GM20431 (cell line): ENCODE measurements at regions not wholly inside any gene's neighbourhood (a gene's known extent, or its start where the extent isn't known, plus 50 kb on each side); places are given as distances from the start of the nearest gene placed in this dataset.

Experiments
- in situ Hi-C: fragments of 300-500 bp; cut with MseI, MboI; formaldehyde crosslinking; loops from one replicate; pipeline ENCODE4 v1.15.0; 2020; ENCODE audit warnings: low sequenced_read_pairs; ENCODE audit not compliant: unreplicated experiment

DNA sequence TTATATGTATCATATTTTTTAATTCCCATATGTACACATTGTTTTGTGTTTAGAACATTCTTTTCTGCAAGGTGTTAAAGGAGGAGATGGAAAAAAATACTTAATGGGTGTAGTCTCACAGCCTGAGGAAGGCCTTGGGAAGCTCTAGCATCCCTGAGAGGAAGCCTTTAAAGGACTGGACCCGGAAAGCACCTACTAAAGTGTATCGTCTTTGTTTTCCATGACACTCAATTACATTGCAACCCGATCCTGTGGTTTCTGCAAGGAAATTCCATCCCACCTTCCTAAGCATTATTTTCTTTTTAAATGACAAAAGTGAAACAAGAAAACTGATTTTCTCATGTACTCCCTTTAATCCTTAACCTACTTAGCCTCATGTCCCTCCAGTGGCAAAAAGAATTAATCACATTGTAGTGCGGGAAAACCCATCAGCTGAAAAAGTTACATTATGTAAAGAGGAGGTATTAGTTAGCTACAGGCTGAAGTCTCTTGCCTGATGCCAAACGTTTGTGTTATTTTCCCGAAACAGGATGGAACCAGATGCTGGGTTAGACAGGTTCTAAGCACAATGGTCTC is 147.8 kb upstream of the CPSF6 start:
- in situ Hi-C loops, result no loop called here

GRCh38 chr12:69092137-69092536 is 147.2 kb upstream of the CPSF6 start:
- in situ Hi-C loops, result no loop called here

DNA sequence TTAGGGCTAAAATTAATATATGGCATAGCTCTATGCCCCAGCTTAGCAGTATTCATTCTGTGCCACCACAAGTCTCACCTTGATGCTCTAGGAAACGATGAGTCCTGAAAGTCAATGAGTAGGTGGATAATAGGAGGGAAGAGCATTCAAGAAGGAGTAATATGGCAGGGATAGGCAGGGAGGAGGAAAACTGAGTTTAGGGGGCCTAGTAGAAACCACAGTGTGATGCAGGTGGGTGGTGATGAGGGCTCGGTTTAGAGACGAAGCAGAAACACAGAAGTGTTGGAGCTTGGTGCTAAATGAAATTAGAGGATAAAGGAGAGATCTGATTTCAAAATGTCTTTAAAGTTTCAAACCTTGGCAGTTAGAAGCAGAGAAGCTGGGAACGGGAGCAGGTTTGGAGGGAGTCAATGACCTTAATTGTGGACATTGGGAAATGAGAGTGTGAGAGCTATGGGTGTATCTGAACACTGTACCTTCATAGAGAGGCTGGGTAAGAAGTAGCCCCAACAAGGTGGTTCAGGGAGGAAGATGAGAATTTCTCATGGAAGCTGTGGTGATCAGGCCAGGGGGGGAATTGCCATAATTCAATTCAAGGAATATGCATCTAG is 144.7 kb upstream of the CPSF6 start:
- in situ Hi-C loops, result no loop called here

DNA sequence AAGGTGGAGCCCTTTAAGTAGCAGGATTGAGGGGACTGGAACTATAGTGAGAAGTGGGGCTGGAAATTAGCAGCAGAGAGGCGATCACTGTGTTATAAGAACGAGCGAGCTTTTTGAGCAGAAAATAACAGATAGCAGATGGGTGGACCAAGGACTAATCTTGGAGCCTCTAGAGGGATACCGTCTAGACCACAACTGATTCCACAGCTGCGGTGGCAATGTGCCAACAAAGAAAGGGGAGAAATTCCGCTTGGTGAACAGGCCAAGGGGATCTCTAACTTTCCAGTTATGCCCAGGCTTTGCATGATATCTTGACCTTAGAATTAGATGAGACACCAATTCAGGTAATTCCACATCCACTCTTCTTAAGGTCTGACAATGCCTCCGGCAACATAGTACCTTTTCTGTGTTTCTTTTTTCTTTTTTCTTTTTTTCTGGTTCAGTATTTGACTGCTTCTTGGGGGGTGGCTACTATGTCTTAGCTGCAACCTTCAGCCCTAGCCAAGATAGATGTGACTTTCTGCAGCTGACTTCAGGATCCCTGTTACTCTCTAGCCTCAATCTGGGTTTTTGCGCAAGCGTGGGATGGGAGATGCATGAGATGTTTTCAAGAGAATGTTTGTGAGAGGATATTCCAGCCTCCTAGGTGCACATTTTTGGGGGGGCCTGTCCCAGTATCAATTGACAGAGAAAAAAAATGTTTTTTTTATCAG is 143.4 kb upstream of the CPSF6 start:
- in situ Hi-C loops, result no loop called here

- in situ Hi-C loops, result no loop called here
Measured at GRCh38 chr12:69096669-69097335, 142.6 kb upstream of the CPSF6 start.

DNA sequence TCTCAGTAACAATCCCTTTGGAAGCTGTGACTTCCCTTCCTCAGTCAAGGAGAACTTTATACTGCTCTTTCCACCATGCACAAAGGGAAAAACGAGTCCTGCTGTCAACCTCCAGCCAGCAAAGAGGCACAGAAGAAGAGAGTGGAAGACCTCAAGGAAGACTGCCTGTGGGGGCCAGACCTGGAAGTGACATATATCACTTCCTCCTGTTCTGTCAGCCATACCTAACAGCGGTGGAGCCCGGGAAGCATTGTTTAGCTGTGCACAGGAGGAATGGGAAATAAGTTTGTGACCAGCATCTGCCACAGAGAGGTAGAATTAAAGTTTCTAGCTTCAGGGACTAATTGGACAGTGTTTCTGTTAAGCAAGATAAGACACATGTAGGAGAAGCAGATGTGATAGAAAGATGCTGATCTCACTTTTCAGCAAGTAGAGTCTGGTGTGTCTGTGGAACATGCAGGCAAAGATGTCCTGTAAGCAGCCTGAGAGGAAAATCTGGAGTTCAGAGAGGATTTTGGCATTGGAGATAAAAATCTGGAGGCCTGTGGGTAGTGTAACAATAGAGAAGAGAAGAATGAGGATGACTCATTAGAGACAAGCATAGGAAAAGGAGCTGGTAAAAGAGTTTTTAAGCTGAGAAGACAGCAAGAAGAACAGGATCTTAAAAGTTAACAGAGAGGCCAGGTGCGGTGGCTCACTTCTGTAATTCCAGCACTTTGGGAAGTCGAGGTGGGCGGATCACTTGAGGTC is 141.6 kb upstream of the CPSF6 start:
- in situ Hi-C loops, result no loop called here

DNA sequence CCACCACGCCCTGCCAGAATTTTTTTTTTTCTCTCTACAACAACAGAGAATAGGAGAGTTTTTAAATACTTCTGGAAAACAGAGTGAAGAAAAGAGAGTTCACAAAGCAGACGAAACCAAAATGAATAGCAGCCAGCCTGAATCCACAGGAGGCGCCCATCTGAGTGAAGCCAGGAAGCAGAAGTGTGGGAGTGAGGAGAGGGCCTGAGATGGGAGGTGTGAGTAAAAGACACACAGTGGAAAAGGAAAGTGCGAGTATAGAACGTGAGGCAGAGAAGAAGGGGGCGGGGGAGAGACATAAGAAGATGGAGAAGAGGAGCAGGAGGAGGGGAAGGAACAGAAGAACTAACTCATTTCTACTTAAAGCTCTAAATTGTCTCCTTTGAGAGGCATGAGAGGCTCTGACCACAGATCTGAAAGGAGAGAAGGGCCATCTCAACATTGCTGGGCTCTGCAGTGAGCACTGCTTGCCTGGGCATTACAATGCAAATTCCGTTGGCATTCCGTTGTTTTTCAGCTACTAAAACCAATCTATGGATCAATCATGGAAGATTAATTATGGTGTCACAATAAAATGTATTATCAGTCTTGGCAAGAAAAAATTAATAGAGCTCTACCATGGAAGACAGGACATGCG is 140.1 kb upstream of the CPSF6 start:
- in situ Hi-C loops, result no loop called here

GRCh38 chr12:69101505-69101904 is 137.9 kb upstream of the CPSF6 start:
- in situ Hi-C loops, result no loop called here

GRCh38 chr12:69102856-69103255 is 136.5 kb upstream of the CPSF6 start:
- in situ Hi-C loops, result no loop called here

DNA sequence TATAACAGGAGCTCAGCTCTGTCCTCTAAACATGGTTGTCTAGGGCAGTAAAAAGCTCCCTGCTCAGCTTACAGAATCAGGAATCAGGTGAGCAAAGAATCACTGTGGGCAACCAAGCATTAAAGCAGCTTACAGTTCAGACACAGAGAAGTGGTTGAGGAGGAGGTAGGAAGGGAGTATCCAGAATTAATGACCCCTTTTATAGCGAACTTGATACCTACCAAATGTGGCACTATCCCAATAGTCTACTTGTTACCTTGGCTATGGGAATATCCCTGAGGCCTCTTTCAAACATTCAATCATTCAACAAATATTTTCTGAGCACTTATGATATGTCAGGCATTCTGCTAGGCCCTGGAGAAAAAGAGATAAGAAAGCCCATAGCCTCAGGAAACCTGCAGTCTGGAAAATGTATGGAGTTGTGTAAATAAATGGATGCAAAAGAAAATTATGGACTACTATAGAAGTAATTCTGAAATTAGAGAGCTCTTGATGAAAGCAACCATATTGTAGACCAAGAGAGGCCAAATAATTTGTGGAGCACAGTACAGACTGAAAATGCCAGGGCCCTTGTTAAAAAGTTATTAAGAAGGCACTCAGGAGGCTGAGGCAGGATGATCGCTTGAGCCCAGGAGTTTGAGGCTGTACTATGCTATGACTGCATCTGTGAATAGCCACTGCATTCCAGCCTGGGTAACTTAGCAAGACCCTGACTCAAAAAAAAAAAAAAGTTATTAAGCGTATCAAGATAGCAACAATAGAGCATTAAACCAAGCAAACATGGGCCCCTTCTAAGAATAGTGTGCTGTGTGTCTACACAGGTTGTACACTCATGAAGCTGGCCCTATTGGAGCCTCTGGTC is 134.0 kb upstream of the CPSF6 start:
- in situ Hi-C loops, result no loop called here

GRCh38 chr12:69106482-69107118 is 132.8 kb upstream of the CPSF6 start:
- in situ Hi-C loops, result no loop called here

DNA sequence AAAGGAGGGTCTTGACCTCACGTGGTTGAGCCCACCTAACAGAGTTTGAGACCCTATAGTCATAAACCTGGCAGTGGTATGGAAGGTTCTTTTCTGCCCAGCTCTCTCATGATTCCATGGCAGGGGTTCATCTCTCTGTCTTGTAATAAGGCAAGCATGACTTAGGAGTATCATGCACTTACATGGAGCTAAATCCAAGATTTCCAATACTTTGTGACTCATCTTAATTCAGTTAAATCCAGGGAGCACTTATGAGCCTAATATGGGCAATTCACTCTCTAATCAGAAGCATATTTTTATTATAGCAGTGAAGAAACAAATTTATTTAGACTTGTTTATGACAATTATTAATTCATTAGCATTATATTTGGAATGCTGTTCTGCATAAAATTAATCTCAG is 131.8 kb upstream of the CPSF6 start:
- in situ Hi-C loops, result no loop called here

GRCh38 chr12:69108037-69108436 is 131.3 kb upstream of the CPSF6 start:
- in situ Hi-C loops, result no loop called here

- in situ Hi-C loops, result no loop called here
Measured at GRCh38 chr12:69112616-69113015, 126.8 kb upstream of the CPSF6 start.

DNA sequence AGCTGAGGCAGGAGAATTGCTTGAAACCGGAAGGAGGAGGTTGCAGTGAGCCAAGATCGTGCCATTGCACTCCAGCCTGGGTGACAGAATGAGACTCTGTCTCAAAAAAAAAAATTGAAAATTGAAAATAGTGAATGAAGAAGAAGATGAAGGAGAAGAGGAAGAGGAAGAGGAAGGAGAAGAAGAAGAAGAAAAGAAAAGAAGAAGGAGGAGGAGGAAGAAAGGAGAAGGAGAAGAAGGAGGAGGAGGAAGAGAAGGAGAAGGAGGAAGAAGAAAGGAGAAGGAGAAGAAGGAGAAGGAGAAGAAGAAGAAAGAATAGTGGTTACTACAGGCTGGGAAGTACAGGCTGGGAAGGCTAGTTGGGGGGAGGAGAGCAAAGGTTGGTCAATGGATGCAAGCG is 124.3 kb upstream of the CPSF6 start:
- in situ Hi-C loops, result no loop called here

DNA sequence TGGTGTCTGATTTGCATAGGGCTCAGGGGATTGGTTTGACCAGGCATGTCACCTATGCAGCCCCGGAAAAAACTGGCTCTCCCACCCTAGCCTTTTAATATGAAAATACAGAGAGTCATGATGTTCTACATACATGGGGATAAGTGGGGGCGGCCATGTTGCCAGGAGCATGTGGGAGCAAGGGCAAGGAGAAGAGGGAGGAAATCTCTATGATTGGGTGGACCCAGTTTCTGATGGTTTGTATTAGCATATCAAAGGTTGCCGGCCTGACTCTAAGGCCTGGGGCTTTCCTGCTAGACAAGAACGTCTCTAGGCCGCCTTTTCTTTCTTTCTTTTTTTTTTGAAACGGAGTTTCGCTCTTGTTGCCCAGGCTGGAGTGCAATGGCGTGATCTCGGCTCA is 123.4 kb upstream of the CPSF6 start:
- in situ Hi-C loops, result no loop called here

- in situ Hi-C loops, result no loop called here
Measured at GRCh38 chr12:69117566-69118266, 121.7 kb upstream of the CPSF6 start.

DNA sequence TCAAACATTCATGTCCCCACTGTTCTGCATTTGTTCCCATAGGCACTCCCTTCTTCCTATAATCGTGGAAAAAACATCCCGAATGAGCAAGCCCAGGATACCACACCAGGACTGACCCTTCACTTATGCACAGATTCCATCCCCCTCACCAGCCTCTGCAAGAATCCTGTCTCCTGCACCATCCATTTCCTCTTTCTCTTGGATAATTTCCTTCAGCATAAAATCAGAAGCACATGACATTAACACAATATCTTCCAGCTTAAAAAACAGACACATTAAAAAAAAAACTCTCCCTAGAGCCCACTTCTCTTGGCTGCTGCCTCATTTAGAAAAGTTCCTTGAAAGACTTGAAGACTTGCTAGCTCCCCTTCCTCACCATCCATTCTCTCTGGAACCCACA is 120.9 kb upstream of the CPSF6 start:
- in situ Hi-C loops, result no loop called here
